ENCODE measurements at regions not wholly inside any gene's neighbourhood (a gene's known extent, or its start where the extent isn't known, plus 50 kb on each side); places are given as distances from the start of the nearest gene placed in this dataset.

GRCh38 chr2:10226038-10226724, 76.5 kb upstream of the HPCAL1 start:
- TF ChIP-seq EP300 (IDR thresholded peaks at IDR 0.05; ENCODE audit: low read depth) (no peak), CTCF (IDR thresholded peaks at IDR 0.05) (no peak)
